22Rv1 (cell line): ENCODE measurements at regions not wholly inside any gene's neighbourhood (a gene's known extent, or its start where the extent isn't known, plus 50 kb on each side); places are given as distances from the start of the nearest gene placed in this dataset.

ENCODE experiments used
- H3K27ac ChIP-seq: fragments of 450-650 bp; 2 replicates; pipeline ENCODE4 v1.5.1; 2017
- CTCF ChIP-seq: fragments of 450-650 bp; IDR thresholded peaks from 2 replicates; pipeline ENCODE4 v1.5.1; 2017; ENCODE audit warnings: mild to moderate bottlenecking
- ZFX ChIP-seq: fragments of 450-650 bp; IDR thresholded peaks from 2 replicates; pipeline ENCODE4 v1.6.1; 2017; ENCODE audit warnings: antibody characterized with exemption, borderline replicate concordance

- TF ChIP-seq CTCF (no peak), ZFX (no peak)
- H3K27ac ChIP-seq = no peak overlapping the region
Measured at GRCh38 chr3:116553355-116553754, 108.1 kb upstream of the LSAMP start.

GRCh38 chr3:116561529-116561928 lies 116.2 kb upstream of the LSAMP start:
- TF ChIP-seq CTCF = no peak
- no peak for TF ChIP-seq ZFX
- no peak overlapping the region for H3K27ac ChIP-seq

- H3K27ac ChIP-seq = no peak overlapping the region
- no peak for TF ChIP-seq ZFX
- no peak for TF ChIP-seq CTCF
Measured at GRCh38 chr3:116563351-116563750, 118.1 kb upstream of the LSAMP start.

- no peak overlapping the region for H3K27ac ChIP-seq
- no peak for TF ChIP-seq ZFX
- TF ChIP-seq CTCF = no peak
Measured at GRCh38 chr3:116566478-116566960, 121.2 kb upstream of the LSAMP start.

- H3K27ac ChIP-seq = no peak overlapping the region
- no peak for TF ChIP-seq ZFX
- TF ChIP-seq CTCF = no peak
Measured at GRCh38 chr3:116569611-116570010, 124.3 kb upstream of the LSAMP start.

GRCh38 chr3:116579840-116580239 lies 129.7 kb upstream of the TUSC7 start:
- TF ChIP-seq CTCF (no peak), ZFX (no peak)
- H3K27ac ChIP-seq = no peak overlapping the region

- no peak overlapping the region for H3K27ac ChIP-seq
- no peak for TF ChIP-seq CTCF
- no peak for TF ChIP-seq ZFX
Measured at GRCh38 chr3:116586285-116586944, 123.2 kb upstream of the TUSC7 start.
